PC-3 (cell line): ENCODE measurements at regions not wholly inside any gene's neighbourhood (a gene's known extent, or its start where the extent isn't known, plus 50 kb on each side); places are given as distances from the start of the nearest gene placed in this dataset.

ENCODE experiments used
- ATAC-seq: fragments of 200-7000 bp; cut with Tn5 transposase; 2 replicates; pipeline ENCODE4 v1.9.1; 2020; ENCODE audit warnings: mild to moderate bottlenecking, moderate library complexity
- BruUV-seq: library from RNA; stranded (reverse); fragments of 400-500 nt; replicated peaks from 2 replicates; lab custom pipeline; 2021; lab: Mats Ljungman, UMichigan
- CTCF ChIA-PET: fragments of 300-600 bp; sonication (Branson Sonifier 250); formaldehyde crosslinking; loops from one replicate; lab custom pipeline; 2022; ENCODE audit warnings: antibody characterized with exemption; lab: Charles Lee
- POLR2A ChIA-PET: fragments of 300-600 bp; sonication (Branson Sonifier 250); formaldehyde crosslinking; loops from one replicate; lab custom pipeline; 2022; ENCODE audit warnings: antibody characterized with exemption; ENCODE audit not compliant: unreplicated experiment; lab: Charles Lee
- DNase-seq: peaks from one replicate; pipeline ENCODE4 v3.0.0-alpha.2; 2015
- H2AFZ ChIP-seq: fragments of 300-600 bp; sonication (generic); 2 replicates; pipeline ENCODE4 v1.6.0; 2016; ENCODE audit warnings: antibody characterized with exemption, low read length
- H3F3A ChIP-seq: fragments of 300-600 bp; sonication (generic); one replicate; pipeline ENCODE4 v1.6.0; 2017; ENCODE audit warnings: antibody characterized with exemption, low read length, control low read depth, mild to moderate bottlenecking; ENCODE audit not compliant: unreplicated experiment
- H3K27ac ChIP-seq: fragments of 300-600 bp; sonication (generic); 2 replicates; pipeline ENCODE4 v1.5.1; 2016; ENCODE audit warnings: mild to moderate bottlenecking, low read length
- H3K27me3 ChIP-seq: fragments of 300-600 bp; sonication (generic); 2 replicates; pipeline ENCODE4 v1.6.1; 2016; ENCODE audit warnings: low read length, mixed read lengths
- H3K36me3 ChIP-seq: fragments of 300-600 bp; sonication (generic); 2 replicates; pipeline ENCODE4 v1.6.1; 2016; ENCODE audit warnings: low read depth, mixed run types, low read length, mixed read lengths
- H3K4me1 ChIP-seq: fragments of 300-600 bp; sonication (generic); 2 replicates; pipeline ENCODE4 v1.5.1; 2016; ENCODE audit warnings: low read length; ENCODE audit not compliant: insufficient read depth
- H3K4me2 ChIP-seq: fragments of 300-600 bp; sonication (generic); 2 replicates; pipeline ENCODE4 v1.6.0; 2016; ENCODE audit warnings: low read length
- H3K4me3 ChIP-seq: fragments of 300-600 bp; sonication (generic); 2 replicates; pipeline ENCODE4 v1.5.1; 2016; ENCODE audit warnings: mild to moderate bottlenecking, low read length, mixed read lengths
- H3K79me2 ChIP-seq: fragments of 300-600 bp; sonication (generic); 2 replicates; pipeline ENCODE4 v1.6.1; 2017; ENCODE audit warnings: low read length, mixed read lengths
- H3K9ac ChIP-seq: fragments of 300-600 bp; sonication (generic); 2 replicates; pipeline ENCODE4 v1.6.0; 2016; ENCODE audit warnings: mild to moderate bottlenecking, low read length
- H3K9me2 ChIP-seq: fragments of 300-600 bp; sonication (generic); replicated peaks from 2 replicates; pipeline ENCODE4 v1.6.1; 2016; ENCODE audit warnings: mixed run types, low read length, mixed read lengths
- H3K9me3 ChIP-seq: fragments of 300-600 bp; sonication (generic); 2 replicates; pipeline ENCODE4 v1.6.1; 2016; ENCODE audit warnings: low read length, mixed read lengths
- H4K20me1 ChIP-seq: fragments of 300-600 bp; sonication (generic); 2 replicates; pipeline ENCODE4 v1.6.1; 2016; ENCODE audit warnings: low read length, mixed read lengths
- EZH2 ChIP-seq: fragments of 300-600 bp; sonication (generic); IDR thresholded peaks from one replicate; pipeline ENCODE4 v1.6.1; 2017; ENCODE audit warnings: antibody characterized with exemption, mild to moderate bottlenecking, low read length; ENCODE audit not compliant: unreplicated experiment
- EZH2phosphoT487 ChIP-seq: fragments of 300-600 bp; sonication (generic); IDR thresholded peaks from 2 replicates; pipeline ENCODE4 v1.6.1; 2018; ENCODE audit warnings: mild to moderate bottlenecking, antibody characterized with exemption, low read length, borderline replicate concordance
- intact Hi-C: fragments of 100-400 bp; cut with micrococcal nuclease; formaldehyde crosslinking; loops from 2 replicates; pipeline ENCODE4 v1.9.0; 2023
- TF ChIP-seq, protein P1 (sequence below): fragments of 300-600 bp; sonication (generic); conservative IDR thresholded peaks from 2 replicates; pipeline ENCODE4 v1.5.1; 2017; ENCODE audit warnings: antibody characterized with exemption, low read depth, mild to moderate bottlenecking, low read length

DNA sequence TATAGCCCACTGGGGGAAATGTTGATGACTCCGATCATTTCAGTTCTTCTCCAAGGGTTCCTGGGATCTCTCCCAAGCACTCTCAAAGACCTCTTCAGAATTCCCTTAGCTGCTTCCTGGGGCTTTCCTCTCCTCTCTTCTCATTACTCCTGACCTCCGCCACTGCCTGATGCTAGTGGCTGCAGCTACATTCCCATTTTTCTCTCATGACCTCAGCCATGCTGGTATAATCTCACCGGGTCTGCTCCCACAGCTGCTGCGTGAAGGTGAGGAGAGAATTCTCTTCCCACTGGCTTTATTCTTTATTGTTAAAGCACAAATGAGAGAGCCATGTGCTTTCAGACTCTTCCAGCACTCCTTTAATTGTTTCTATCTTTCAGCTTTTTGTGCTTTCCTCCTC lies 312.0 kb upstream of the ETAA1 start:
- no peak for DNase-seq
- no peaks in the 10 kb centered on the region for H3K4me1 ChIP-seq
- H3K36me3 ChIP-seq, result no peaks in the 10 kb centered on the region
- ChIA-PET POLR2A (no interaction called here), CTCF (no interaction called here)
- no peak overlapping the region for H2AFZ ChIP-seq
- TF ChIP-seq, protein P1, sequence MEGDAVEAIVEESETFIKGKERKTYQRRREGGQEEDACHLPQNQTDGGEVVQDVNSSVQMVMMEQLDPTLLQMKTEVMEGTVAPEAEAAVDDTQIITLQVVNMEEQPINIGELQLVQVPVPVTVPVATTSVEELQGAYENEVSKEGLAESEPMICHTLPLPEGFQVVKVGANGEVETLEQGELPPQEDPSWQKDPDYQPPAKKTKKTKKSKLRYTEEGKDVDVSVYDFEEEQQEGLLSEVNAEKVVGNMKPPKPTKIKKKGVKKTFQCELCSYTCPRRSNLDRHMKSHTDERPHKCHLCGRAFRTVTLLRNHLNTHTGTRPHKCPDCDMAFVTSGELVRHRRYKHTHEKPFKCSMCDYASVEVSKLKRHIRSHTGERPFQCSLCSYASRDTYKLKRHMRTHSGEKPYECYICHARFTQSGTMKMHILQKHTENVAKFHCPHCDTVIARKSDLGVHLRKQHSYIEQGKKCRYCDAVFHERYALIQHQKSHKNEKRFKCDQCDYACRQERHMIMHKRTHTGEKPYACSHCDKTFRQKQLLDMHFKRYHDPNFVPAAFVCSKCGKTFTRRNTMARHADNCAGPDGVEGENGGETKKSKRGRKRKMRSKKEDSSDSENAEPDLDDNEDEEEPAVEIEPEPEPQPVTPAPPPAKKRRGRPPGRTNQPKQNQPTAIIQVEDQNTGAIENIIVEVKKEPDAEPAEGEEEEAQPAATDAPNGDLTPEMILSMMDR, result no peak
- no peak for TF ChIP-seq EZH2
- no peak for TF ChIP-seq EZH2phosphoT487
- ATAC-seq, result no peak
- H3K9ac ChIP-seq, result no peak overlapping the region
- H3K9me2 ChIP-seq, result no peaks in the 10 kb centered on the region
- H3K27me3 ChIP-seq, result peaks cover 21% of the 10 kb centered on the region; the same call in 1 of the 2 replicates
- no peak overlapping the region for H3K4me3 ChIP-seq
- no peaks in the 10 kb centered on the region for H3K9me3 ChIP-seq
- no peak overlapping the region for H3K4me2 ChIP-seq
- no peaks in the 10 kb centered on the region for H3F3A ChIP-seq
- H3K79me2 ChIP-seq, result no peaks in the 10 kb centered on the region
- intact Hi-C loops, result no loop called here
- H4K20me1 ChIP-seq, result no peaks in the 10 kb centered on the region
- H3K27ac ChIP-seq, result no peak overlapping the region
- BruUV-seq, result no TSS peak

DNA sequence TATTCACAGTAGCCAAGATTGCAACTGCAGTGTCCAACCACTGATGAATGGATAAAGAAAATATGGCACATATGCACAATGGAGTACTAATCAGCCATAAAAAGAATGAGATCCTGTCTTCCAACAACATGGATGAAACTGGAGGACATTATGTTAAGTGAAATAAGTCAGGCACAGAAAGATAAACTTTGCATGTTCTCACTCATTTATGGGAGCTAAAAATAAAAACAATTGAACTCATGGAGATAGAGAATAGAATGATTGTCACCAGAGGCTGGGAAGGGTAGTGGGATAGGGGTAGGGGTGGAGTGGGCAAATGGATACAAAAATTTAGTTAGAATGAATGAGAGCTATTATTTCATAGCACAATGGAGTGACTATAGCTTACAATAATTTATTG lies 305.5 kb upstream of the ETAA1 start:
- Histone ChIP-seq H2AFZ (no peak overlapping the region), H3F3A (no peaks in the 10 kb centered on the region), H3K4me1 (no peaks in the 10 kb centered on the region), H3K79me2 (no peaks in the 10 kb centered on the region), H3K9me2 (no peaks in the 10 kb centered on the region), H3K4me3 (no peak overlapping the region), H4K20me1 (no peaks in the 10 kb centered on the region), H3K4me2 (no peak overlapping the region), H3K9me3 (no peaks in the 10 kb centered on the region), H3K27me3 (peaks cover 41% of the 10 kb centered on the region), H3K27ac (no peak overlapping the region), H3K36me3 (no peaks in the 10 kb centered on the region), H3K9ac (no peak overlapping the region)
- BruUV-seq, result no TSS peak
- ChIA-PET POLR2A (no interaction called here), CTCF (interaction anchor here (0.6 kb wide), 1 partner anchor 449 kb away, joined by 7 read pairs; no protein-coding TSS in a partner anchor)
- no peak for DNase-seq
- TF ChIP-seq EZH2 (no peak), EZH2phosphoT487 (no peak)
- TF ChIP-seq, protein P1, result no peak
- no peak for ATAC-seq
- intact Hi-C loops, result no loop called here

DNA sequence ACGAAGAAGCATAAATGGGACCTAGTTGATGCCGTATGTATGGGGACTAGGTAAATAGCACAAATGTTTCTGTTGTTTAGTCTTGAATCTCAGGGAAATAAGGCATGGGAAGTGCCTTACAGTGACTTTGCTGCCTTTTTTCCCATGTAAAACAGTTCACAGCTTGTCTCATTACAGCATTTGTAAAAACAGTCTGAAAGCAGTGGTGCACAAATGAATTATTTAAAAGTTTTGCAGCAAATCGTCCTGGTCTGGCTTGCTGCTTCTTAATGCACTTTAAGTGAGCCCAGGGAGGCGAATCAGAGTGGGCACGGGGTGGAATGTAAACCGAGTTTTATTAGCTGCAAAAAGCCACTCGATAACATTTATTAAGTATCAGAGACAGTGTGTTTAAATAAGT lies 302.0 kb upstream of the ETAA1 start:
- H2AFZ ChIP-seq, result 0 out of 2 replicates have a peak overlapping the region, but pooled peaks have one; percentile 6
- intact Hi-C loops, result no loop called here
- H3K4me1 ChIP-seq, result no peaks in the 10 kb centered on the region
- peaks cover 23% of the 10 kb centered on the region for H3K27me3 ChIP-seq
- H3K9me3 ChIP-seq, result no peaks in the 10 kb centered on the region
- H3K4me3 ChIP-seq, result no peak overlapping the region
- H3K79me2 ChIP-seq, result no peaks in the 10 kb centered on the region
- BruUV-seq, result no TSS peak
- POLR2A ChIA-PET, result no interaction called here
- no peak overlapping the region for H3K4me2 ChIP-seq
- no peak overlapping the region for H3K27ac ChIP-seq
- H4K20me1 ChIP-seq, result no peaks in the 10 kb centered on the region
- H3K9ac ChIP-seq, result no peak overlapping the region
- H3F3A ChIP-seq, result no peaks in the 10 kb centered on the region
- ATAC-seq (no peak), DNase-seq (no peak)
- TF ChIP-seq EZH2, result no peak
- TF ChIP-seq EZH2phosphoT487, result no peak
- TF ChIP-seq, protein P1, result no peak
- H3K9me2 ChIP-seq, result no peaks in the 10 kb centered on the region
- CTCF ChIA-PET, result no interaction called here
- H3K36me3 ChIP-seq, result no peaks in the 10 kb centered on the region
